Fibroblast of the aortic adventitia (primary cell): ENCODE measurements at regions not wholly inside any gene's neighbourhood (a gene's known extent, or its start where the extent isn't known, plus 50 kb on each side); places are given as distances from the start of the nearest gene placed in this dataset.

Source experiments
- DNase-seq: peaks from one replicate; pipeline ENCODE4 v3.0.0-alpha.2; 2010; ENCODE audit warnings: low read depth
- H3K4me3 ChIP-seq: 2 replicates; pipeline ENCODE4 v1.5.1; 2011; ENCODE audit warnings: low read depth, mild to moderate bottlenecking, control low read depth, low read length, moderate library complexity
- CTCF ChIP-seq: IDR thresholded peaks from 2 replicates; pipeline ENCODE4 v1.5.1; 2011; ENCODE audit warnings: mild to moderate bottlenecking, low read length, control low read depth, inconsistent platforms; ENCODE audit not compliant: insufficient read depth

- TF ChIP-seq CTCF = no peak
- peak; percentile 72 for DNase-seq
- no peak overlapping the region for H3K4me3 ChIP-seq
Measured at GRCh38 chr2:147204102-147204501, 640.7 kb upstream of the ACVR2A start.

- DNase-seq = no peak
- TF ChIP-seq CTCF = no peak
- H3K4me3 ChIP-seq = no peak overlapping the region
Measured at GRCh38 chr2:147198651-147199171, 646.1 kb upstream of the ACVR2A start.

GRCh38 chr2:147197754-147198483 lies 646.9 kb upstream of the ACVR2A start:
- no peak for TF ChIP-seq CTCF
- no peak overlapping the region for H3K4me3 ChIP-seq
- no peak for DNase-seq

GRCh38 chr2:147182260-147182659 lies 662.6 kb upstream of the ACVR2A start:
- H3K4me3 ChIP-seq = no peak overlapping the region
- no peak for TF ChIP-seq CTCF
- no peak for DNase-seq

- no peak for DNase-seq
- no peak for TF ChIP-seq CTCF
- H3K4me3 ChIP-seq = no peak overlapping the region
Measured at GRCh38 chr2:147181351-147182029, 663.3 kb upstream of the ACVR2A start.

GRCh38 chr2:147177071-147177857 lies 667.6 kb upstream of the ACVR2A start:
- peak; percentile 88 for DNase-seq
- H3K4me3 ChIP-seq = no peak overlapping the region
- no peak for TF ChIP-seq CTCF
